GM18520 (cell line): ENCODE measurements at regions not wholly inside any gene's neighbourhood (a gene's known extent, or its start where the extent isn't known, plus 50 kb on each side); places are given as distances from the start of the nearest gene placed in this dataset.

Source experiments
- ATAC-seq: cut with Tn5 transposase; IDR thresholded peaks from one replicate; pipeline ENCODE4 v1.9.1; 2021; ENCODE audit not compliant: unreplicated experiment

DNA sequence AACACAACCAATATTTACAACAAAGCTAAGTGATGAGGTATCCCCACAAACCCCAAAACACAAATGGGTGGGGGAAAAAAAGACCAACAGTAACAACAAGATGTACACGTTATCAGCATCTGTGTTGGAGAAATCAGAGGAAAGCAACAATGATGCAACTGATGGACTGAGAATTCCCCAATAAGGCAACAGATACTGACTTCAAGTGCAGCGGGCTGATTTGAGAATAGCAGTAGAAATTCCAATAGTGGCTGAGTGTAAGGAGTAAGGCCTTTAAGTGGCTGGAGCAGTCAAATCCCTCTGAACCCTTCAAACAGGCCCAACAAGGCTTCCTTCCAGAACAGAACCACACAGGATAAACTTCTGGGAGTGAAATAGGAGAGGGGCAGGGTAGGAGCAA is 97.6 kb downstream of the TM2D1 start:
- no peak for ATAC-seq

DNA sequence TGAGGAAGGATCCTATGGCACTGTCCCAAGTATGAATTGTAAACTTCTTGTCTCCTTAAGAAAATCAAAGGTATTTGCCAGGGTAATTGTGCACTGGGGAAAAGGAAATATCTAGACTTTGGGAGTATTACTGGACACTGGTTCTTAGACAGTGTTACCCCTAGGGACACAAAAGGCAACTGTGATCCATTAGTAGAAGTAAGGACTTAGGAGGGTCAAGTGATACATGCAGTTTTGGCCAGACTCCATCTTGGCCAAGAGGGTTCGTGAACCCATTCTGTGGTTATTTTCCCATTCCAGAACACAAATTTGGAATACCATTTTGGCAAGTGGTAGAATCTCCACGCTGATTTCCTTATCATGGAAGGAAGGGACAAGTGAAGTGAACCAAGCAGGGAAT is 98.1 kb downstream of the TM2D1 start:
- no peak for ATAC-seq

DNA sequence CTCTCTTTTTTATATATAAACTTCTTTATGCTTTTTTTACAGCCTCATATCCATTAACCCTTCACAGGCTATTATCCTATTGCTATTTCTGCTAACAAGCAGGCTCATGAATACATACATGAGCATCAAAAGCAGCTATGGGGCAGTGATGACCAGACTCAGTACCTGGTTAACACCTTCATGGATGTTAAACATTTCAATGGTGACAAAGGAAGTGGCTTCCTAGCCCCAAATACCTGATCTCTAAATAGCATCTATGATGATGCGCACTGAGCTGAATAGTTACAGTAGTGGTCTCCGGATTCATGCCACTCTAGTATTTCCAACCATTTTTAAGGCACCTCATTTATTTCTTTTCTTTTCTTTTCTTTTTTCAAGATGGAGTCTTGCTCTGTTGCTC is 101.1 kb downstream of the TM2D1 start:
- no peak for ATAC-seq

DNA sequence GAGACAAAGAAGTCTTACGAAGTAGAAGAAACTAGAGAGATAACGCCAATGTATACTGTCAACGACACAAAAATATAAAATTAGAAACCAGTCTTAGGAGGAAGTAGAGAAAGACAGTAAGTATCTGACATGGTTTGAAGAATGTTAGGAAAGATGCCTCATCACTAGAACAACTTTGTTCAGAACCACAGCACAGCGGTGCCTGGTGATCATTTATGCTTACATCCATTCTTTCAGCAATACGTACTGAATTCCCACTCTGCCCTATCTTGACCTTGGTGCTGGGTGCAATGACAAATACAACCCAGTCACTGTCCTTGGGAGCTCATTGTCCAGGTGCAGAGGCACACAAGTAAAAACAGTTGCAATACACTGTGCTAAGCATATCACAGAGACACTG is 104.4 kb downstream of the TM2D1 start:
- ATAC-seq = no peak

DNA sequence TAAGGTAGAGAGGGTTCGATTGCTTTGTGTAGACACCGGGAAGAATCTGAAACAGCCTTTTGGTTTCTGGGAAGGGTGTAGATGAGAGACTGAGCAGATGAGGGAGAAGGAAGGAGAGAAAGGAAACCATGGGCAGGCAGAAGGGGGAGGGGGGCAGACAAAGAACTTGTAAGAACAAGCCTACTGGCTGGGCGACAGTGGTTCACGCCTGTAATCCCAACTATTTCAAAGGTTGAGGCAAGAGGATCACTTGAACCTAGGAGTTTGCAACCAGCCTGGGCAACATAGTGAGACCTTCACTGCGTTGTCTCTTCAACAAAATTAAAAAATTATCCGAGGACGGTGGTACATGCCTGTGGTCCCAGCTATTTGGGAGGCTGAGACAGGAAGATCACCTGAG is 106.2 kb downstream of the TM2D1 start:
- ATAC-seq = no peak

DNA sequence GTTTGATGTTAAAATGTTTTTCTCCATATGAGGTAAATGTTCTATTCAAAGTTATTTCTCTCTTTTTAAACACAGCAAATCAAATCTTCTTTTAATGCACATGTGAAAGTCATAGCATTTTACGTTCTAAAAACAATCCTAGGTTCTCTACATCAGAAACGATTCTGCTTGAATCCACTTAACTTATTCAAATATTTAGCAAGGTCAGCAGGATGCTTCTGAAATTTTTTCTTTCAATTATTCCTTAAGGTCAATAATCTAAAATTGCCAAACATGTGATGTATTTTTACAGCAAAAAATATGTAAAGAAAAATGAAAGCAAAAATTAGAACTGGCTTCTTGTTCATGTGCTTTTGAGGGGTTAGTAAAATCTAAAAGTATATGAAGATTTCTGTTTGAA is 106.7 kb downstream of the TM2D1 start:
- no peak for ATAC-seq

DNA sequence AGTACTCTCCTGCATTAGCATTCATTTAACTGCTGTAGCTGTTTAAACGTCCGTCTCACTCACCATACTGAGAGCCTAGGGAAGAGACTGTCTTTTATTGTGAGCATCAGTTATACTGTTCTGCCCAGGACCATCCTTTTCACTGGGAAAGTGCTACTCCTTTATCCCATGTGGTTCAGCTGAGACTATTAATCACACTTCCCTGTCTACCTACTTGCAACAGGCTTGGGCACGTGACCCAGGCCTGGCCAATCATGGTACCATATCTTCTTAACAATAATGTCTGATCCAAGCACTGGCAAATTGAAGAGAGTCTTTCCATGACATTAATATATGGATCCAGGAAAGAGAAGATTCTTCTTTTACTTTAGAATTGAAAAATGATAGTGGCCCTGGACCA is 108.1 kb downstream of the TM2D1 start:
- no peak for ATAC-seq

DNA sequence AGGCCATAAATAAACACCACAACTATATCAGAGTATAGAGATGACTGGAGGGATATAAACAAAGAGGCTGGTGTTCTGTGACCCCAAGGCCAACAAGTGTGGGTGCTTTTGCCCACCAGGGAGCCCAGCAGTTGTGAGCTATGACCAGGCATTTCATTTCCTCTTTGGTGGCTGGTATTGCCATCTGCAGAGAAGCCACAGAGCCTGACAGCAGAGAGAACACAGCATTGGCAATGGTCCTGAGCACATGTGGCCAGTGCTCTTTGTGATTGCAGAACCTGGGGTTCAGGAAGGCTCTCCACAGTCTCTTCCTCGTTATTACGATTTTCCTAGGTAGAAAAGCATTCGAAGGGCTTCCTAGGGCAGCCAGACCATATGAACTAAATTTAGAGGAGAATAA is 112.3 kb downstream of the TM2D1 start:
- ATAC-seq = no peak

DNA sequence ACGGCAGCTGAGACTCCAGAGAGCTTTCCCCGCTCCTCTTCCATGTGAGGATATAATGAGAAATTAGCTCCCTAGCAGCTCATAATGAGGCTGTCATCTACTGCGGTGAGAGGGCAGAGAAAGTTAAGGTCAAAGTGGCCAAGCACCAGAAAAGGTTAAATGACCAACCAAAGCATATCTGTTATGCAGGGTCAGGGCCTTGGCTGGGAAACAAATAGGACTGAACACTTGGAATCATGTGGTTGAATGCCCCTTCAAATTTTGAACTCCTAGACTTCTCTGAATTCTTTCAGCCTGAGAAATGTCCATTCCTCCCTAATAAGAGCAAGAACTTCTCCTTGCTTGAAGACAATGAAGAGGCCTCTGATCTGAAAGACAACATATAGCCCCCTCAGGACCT is 115.9 kb downstream of the TM2D1 start:
- no peak for ATAC-seq

DNA sequence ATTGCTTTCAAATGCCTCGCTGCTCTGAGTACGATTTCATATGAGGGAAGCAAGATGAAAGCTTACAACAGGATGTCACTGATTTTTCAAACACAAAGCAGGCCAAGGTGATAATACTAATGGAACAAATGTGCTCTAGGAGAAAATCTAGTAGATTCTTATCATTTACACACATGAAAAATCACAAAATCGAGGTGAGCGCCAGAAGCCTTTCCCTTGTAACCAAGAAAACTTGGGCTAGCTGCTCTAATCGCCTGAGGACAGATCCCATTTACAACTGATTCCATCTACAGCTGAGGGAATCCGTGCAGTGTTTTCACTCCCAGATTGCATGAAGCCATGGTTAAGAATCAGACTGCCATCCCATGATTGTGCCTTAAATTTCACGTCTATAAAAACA is 117.5 kb downstream of the TM2D1 start:
- ATAC-seq = no peak

DNA sequence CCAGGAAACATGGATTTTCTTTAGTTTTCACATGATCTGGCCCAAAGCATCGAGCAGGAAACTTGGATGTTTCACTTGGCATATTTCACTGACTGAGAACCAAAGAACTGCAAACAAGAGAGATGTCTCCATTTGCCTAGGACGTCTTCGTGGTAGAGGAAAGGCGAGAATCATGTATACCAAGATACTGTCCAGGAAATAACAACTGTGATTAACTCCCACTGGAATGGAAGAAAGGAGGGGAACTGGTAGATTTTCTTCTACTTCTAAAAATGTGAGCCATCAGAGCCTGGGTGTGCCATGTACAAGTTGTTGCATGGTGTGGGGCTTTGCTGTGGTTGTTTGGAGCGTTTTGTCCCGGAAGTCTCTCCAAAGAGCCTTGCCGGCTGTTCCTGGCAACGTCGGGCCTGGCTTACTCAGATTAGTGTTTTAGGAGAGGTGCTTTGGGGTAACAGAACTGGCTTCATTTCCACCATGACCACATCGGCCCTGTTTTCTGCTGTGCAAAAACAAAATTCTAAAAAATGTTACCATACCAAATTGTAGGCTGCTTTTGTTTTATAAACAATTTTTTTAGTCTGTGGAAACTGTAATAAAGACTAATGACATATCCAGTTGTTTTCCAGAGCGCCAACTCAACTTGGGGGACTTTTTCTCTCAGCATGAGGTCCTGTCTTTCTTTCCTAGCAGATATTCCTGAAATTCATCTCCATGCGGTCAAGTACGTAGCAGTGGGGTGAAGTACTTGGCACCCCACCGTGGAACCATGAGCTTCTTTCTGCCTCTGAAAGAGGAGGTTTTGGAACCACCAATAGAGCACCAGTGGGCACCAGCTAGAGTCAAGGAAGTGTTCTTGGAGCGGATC is 118.3 kb downstream of the TM2D1 start:
- ATAC-seq = no peak

DNA sequence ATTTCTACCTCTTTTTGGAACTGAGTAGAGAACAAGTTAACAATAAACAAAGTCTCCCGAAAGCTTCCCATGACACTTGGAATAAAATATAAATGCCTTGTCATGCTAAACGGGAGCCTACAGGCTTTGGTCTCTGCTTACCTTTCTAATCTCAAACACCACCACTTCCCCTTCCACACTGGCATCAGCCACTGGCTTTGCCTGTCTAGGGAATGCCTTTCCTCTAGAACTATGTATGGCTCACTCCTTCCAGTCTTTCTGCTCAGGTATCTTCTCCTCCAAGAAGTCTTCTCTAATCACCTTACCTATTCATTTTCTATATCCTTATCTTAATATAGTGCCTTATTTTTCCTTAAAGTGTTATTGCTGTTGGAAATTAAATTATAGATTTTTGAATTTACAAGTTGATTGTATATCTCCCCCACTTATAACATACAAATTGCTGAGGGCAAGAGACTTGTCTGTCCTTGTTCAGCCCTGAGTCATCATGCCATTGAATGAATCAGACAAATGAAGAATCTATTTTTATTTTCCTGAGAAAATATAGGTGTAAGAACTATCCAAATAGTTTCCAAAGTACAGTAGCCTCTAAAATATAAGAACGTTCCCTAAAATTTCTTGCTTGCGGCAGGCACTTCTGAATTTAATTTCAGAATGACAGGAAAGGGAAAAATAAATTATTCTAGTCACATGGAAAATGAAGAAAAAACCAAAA is 119.2 kb downstream of the TM2D1 start:
- ATAC-seq = no peak

DNA sequence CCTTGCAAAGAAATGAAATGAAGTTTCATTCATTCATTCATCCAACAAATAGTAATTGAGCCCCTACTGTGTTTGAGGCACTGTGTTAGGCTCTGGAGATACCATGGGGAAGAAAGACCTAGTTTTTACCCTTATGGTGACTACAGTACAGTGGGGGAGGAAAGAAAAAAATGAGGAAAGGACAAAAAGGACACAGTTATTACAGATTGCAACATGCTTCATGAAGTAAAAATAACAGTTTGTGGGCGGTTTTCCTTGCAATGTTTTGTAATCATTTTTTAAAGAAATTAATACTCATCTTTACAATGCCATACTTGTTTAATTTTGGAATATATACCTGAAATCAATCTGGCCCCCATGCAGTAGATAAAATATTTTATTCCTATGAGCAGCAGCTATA is 120.3 kb downstream of the TM2D1 start:
- no peak for ATAC-seq

DNA sequence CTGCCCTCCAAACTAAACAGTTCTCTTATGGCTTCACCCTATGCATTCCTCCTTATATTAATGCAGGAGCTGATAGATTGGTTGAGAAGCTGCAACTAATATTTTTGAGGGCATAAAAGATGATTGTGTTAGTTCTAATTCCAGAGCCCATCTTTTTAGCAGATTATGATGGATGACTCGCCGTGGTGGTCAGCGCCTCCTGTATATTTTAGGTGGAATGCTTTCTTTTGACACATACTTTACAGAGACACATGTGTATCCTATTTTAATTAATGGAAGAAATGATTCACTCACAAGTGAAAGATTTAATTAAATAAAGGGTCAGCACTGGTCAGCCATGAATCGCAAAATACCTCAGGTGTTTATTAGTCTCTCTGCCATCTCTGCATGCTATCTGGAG is 120.7 kb downstream of the TM2D1 start:
- no peak for ATAC-seq

DNA sequence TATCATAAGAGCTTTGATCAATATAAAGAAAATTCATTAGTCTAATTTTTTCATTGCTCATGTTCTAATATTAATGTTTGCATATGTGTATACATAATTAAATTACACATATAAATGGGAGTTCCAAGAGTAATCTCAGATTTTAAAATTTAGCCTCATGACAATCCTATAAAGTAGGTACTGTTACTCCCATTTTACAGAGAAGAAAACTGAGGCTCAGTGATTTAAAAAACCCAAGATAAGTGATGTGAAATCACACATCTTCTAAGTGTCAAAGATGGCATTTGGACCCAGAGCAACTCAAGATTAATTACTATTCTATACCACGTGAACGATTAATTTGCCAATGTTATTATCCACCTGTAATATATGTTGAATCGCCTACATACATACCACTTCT is 122.3 kb downstream of the TM2D1 start:
- no peak for ATAC-seq

DNA sequence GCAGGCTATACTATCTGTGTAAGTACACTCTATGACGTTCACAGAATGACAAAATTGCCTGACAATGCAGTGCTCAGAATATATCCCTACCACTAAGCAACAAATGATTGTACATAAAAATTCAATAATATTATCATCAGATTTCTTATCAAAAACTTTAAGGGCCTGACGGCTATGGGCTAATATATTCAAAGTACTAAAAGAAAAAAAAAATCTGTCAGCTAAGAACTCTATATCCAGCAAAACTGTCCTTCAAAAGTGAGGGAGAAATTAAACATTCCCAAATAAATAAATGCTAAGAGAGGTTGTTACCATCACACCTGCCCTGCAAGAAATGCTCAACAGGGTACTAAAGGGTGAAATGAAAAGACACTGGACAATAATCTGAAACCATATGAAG is 127.3 kb downstream of the TM2D1 start:
- ATAC-seq = no peak

DNA sequence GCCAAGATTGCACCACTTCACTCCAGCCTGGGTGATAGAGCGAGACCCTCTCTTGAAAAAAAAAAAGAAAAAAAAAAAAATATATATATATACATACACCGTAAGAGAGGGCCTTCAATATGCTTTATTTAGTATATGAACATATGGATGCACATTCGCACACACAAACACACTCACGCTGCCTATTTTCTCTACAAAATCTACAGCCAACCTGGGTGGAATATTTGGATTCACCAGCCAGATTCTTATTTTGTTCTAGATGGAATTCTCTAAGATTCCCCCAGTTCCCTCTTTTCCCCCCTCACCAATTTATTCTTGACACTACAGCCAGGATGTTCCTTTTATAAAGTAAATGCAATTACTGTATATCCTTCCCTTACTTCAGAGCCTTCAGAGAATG is 131.6 kb downstream of the TM2D1 start:
- ATAC-seq = no peak

DNA sequence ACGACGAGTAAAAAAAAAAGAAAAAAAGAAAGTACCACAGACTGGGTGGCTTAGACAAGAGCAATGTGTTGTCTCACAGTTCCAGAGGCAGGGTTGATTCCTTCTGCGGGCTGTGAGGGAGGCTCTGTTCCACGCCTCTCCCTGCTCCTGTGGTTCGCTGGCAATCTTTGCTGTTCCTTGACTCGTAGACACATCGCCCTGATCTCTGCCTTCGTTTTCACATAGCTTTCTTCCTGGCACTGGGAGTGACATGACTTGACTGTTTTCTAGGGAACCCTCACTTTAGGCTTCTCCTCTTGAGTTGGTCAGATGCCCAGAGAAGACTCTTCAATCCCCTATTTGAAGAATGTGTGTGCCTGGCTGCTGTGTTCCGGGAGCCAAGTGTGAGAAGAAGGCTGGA is 133.6 kb downstream of the TM2D1 start:
- no peak for ATAC-seq

DNA sequence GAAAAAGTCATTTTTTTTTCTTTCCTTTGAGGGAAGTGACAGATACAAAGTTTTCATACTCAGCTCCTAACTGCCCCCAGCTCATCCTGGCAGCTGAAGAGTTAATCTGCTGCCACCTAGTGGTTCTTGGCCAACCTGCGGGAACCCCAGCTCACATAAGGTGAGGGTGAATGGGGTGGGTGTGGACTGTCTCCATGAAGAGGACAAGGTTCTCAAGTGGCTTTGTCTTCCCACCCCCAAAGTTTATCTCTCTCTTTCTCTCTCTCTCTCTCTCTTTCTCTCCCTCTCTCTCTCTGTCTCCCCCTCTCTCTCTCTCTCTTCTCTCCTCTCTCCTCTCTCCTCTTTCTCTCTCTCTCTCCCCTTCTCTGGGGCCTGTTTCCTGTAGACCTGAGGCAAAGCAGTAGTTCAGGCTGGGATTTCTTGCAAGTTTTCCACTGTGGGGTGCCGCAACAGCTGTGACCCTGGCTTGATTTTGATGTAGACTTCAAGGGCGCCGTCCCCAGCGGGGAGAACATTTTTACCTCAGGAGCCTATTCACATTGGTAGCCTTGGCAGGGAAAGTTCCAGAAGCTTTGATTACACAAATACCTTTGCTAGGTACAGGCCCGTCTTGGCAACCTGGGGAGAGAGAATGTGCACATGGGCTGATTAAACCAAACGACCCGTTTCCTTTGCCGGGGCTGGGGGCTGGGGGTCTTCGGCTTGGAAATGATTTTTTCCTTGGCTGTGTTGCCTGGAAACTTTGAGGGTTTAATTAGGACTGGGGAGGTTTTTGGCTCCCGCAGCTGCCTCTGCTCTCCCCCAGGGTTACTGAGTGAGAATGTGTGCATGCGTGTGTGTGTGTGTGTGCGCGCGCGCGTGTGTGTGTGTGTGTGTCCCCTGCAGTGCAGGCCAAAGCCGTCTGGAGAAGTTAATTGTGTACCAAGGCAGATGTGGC is 135.9 kb downstream of the TM2D1 start:
- no peak for ATAC-seq

DNA sequence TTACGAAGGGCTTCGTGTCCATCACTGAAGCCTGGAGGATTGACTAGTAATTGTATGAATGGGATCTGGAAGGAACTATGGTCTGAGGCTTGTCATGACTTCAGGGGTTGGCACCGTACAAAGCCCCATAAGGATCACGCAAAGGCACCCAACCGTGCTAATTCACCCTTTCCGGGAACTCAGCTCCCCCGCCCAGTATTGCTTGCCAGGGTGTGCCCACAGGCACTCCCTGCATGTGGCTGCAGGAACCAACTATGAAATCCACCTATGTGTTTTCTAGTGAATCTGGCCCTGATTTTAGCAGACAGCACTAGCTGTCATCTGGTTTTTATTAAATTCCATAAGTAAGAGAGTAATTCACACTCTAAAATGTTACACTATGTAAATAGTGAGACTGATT is 139.2 kb downstream of the TM2D1 start:
- ATAC-seq = no peak

DNA sequence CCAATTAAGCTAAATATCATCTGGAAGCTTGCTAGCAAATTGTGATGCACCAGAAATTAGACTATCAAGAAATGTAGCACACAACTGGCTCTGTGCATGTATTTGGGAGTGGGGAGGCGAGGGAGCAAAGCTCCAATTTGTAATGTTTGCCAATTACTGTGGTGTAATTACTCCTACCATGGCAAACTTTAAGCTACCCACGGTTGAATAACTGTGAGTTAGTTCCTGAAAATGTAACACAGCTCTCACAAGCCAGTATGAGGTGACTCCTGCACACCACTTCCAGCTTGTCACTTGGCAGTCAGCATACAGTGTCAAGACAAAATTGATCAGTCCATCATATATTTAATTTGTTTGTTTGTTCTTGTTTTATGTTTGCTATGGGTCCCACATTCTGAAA is 141.2 kb downstream of the TM2D1 start:
- no peak for ATAC-seq

DNA sequence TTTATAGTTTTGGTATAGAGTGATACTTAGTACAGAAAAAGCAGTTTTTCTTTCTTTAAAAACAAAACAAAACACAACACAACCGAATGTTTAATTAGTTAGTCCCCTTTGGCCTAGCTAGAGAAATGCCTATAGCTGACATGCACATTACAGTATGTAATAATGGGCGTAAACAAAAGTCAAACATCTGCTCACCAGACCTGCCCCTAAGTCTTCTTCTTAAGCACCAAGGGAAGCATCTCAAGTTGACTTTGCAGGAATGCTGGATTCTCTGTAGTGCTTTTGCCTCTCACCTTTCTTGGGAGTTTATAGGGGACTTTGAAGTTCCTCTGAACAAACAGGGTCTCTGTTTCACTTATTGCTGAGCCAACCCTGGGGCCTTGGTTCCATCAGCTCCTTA is 143.7 kb downstream of the TM2D1 start:
- ATAC-seq = no peak
